ENCODE measurements at regions not wholly inside any gene's neighbourhood (a gene's known extent, or its start where the extent isn't known, plus 50 kb on each side); places are given as distances from the start of the nearest gene placed in this dataset.
"Not testable (repeated sequence)": the region's sequence is repeated elsewhere in the genome, so short reads cannot be mapped to it uniquely, and the experiment has no call there.

- in situ Hi-C loops (cut with MboI; ENCODE audit: low sequenced_read_pairs in 4 of 4): no loop called here
Measured at GRCh38 chr18:54479365-54479764, 111.7 kb upstream of the DYNAP start.

GRCh38 chr18:54480616-54481015 is 110.4 kb upstream of the DYNAP start:
- Histone ChIP-seq H3K36me3 (no peaks in the 10 kb centered on the region), H3K4me1 (no peaks in the 10 kb centered on the region), H3K27ac (no peak overlapping the region), H3K9me3 (no peaks in the 10 kb centered on the region), H3K27me3 (no peaks in the 10 kb centered on the region), H3K4me3 (no peak overlapping the region)
- ATAC-seq: no peak
- TF ChIP-seq POLR2A (IDR thresholded peaks at IDR 0.05) (no peak), CTCF (IDR thresholded peaks at IDR 0.05 in 4 of 5, conservative IDR thresholded peaks at IDR 0.05 in 1 of 5) (no peak)
- in situ Hi-C loops (cut with MboI; ENCODE audit: low sequenced_read_pairs in 4 of 4): no loop called here
- intact Hi-C loops (cut with DNase I; ENCODE audit: low total_unique reads): no loop called here
- DNase-seq: no peak

More at GRCh38 chr18:54479365-54479764, 111.7 kb upstream of the DYNAP start:
- Histone ChIP-seq H3K36me3 (no peaks in the 10 kb centered on the region), H3K4me1 (no peaks in the 10 kb centered on the region), H3K4me3 (no peak overlapping the region), H3K27me3 (no peaks in the 10 kb centered on the region), H3K27ac (no peak overlapping the region), H3K9me3 (no peaks in the 10 kb centered on the region)
- no peak for ATAC-seq
- TF ChIP-seq CTCF (IDR thresholded peaks at IDR 0.05 in 4 of 5, conservative IDR thresholded peaks at IDR 0.05 in 1 of 5) (no peak), POLR2A (IDR thresholded peaks at IDR 0.05) (no peak)
- intact Hi-C loops (cut with DNase I; ENCODE audit: low total_unique reads): no loop called here
- DNase-seq: no peak

- in situ Hi-C loops (cut with MboI; ENCODE audit: low sequenced_read_pairs in 4 of 4); ATAC-seq; H3K4me1 ChIP-seq; H3K4me3 ChIP-seq; DNase-seq; H3K27me3 ChIP-seq; H3K36me3 ChIP-seq; H3K9me3 ChIP-seq; intact Hi-C loops (cut with DNase I; ENCODE audit: low total_unique reads); H3K27ac ChIP-seq: not testable (repeated sequence)
Measured at GRCh38 chr18:54502451-54502850, 88.6 kb upstream of the DYNAP start.

GRCh38 chr18:54503131-54503894 is 87.7 kb upstream of the DYNAP start:
- ATAC-seq: no peak
- TF ChIP-seq POLR2A (IDR thresholded peaks at IDR 0.05) (no peak), CTCF (IDR thresholded peaks at IDR 0.05 in 4 of 5, conservative IDR thresholded peaks at IDR 0.05 in 1 of 5) (no peak)
- Histone ChIP-seq H3K4me3 (no peak overlapping the region), H3K27me3 (no peaks in the 10 kb centered on the region), H3K9me3 (no peaks in the 10 kb centered on the region), H3K36me3 (no peaks in the 10 kb centered on the region), H3K27ac (no peak overlapping the region), H3K4me1 (no peaks in the 10 kb centered on the region)
- in situ Hi-C loops (cut with MboI; ENCODE audit: low sequenced_read_pairs in 4 of 4): no loop called here
- no peak for DNase-seq
- intact Hi-C loops (cut with DNase I; ENCODE audit: low total_unique reads): no loop called here

GRCh38 chr18:54506516-54507261 is 84.4 kb upstream of the DYNAP start:
- no peak overlapping the region for H3K4me3 ChIP-seq
- ATAC-seq: no peak

More at GRCh38 chr18:54506516-54507261, 84.4 kb upstream of the DYNAP start:
- intact Hi-C loops (cut with DNase I; ENCODE audit: low total_unique reads) (no loop called here), in situ Hi-C loops (cut with MboI; ENCODE audit: low sequenced_read_pairs in 4 of 4) (no loop called here)
- no peak for DNase-seq
- TF ChIP-seq CTCF (IDR thresholded peaks at IDR 0.05 in 4 of 5, conservative IDR thresholded peaks at IDR 0.05 in 1 of 5) (no peak), POLR2A (IDR thresholded peaks at IDR 0.05) (no peak)
- H3K4me1 ChIP-seq: no peaks in the 10 kb centered on the region
- no peaks in the 10 kb centered on the region for H3K27me3 ChIP-seq
- no peaks in the 10 kb centered on the region for H3K36me3 ChIP-seq
- no peak overlapping the region for H3K27ac ChIP-seq
- H3K9me3 ChIP-seq: no peaks in the 10 kb centered on the region
